Central memory CD8-positive, alpha-beta T cell (primary cell): ENCODE measurements at regions not wholly inside any gene's neighbourhood (a gene's known extent, or its start where the extent isn't known, plus 50 kb on each side); places are given as distances from the start of the nearest gene placed in this dataset.

Source experiments
- ATAC-seq: fragments of 150-1000 bp; cut with Tn5 transposase; replicated peaks from 2 replicates; pipeline ENCODE4 v1.10.0; 2022; ENCODE audit warnings: mild to moderate bottlenecking, moderate FRiP score, moderate number of reproducible peaks; ENCODE audit not compliant: poor library complexity, severe bottlenecking; ENCODE audit errors: extremely low read depth
- DNase-seq, 2 donors: peaks; one replicate each; pipeline ENCODE4 v3.0.0; 2021; ENCODE audit warnings: low spot score in 2 of 2
- H3K27ac Mint-ChIP-seq: one replicate; pipeline ENCODE4 v1.8.0; 2022; ENCODE audit warnings: low read depth, mild to moderate bottlenecking, moderate library complexity, mixed read lengths
- H3K27me3 Mint-ChIP-seq: one replicate; pipeline ENCODE4 v1.8.0; 2022; ENCODE audit warnings: mixed read lengths
- H3K36me3 Mint-ChIP-seq: one replicate; pipeline ENCODE4 v1.8.0; 2022; ENCODE audit warnings: mild to moderate bottlenecking, moderate library complexity, mixed read lengths; ENCODE audit not compliant: insufficient read depth
- H3K4me1 Mint-ChIP-seq: one replicate; pipeline ENCODE4 v1.8.0; 2022; ENCODE audit warnings: mixed read lengths
- H3K4me3 Mint-ChIP-seq: one replicate; pipeline ENCODE4 v1.8.0; 2022; ENCODE audit warnings: mild to moderate bottlenecking, moderate library complexity, mixed read lengths
- H3K9me3 Mint-ChIP-seq: one replicate; pipeline ENCODE4 v1.8.0; 2022; ENCODE audit warnings: mixed read lengths

GRCh38 chr2:104068665-104069064, 785.2 kb upstream of the POU3F3 start:
- no peak for DNase-seq
- H3K36me3 Mint-ChIP-seq = no peaks in the 10 kb centered on the region
- H3K4me3 Mint-ChIP-seq = no peak overlapping the region
- H3K27ac Mint-ChIP-seq = no peak overlapping the region
- no peaks in the 10 kb centered on the region for H3K4me1 Mint-ChIP-seq
- ATAC-seq = no peak
- peaks cover 13% of the 10 kb centered on the region for H3K9me3 Mint-ChIP-seq
- H3K27me3 Mint-ChIP-seq = no peaks in the 10 kb centered on the region

- H3K36me3 Mint-ChIP-seq = no peaks in the 10 kb centered on the region
- DNase-seq (no peak), ATAC-seq (no peak)
- H3K27me3 Mint-ChIP-seq = no peaks in the 10 kb centered on the region
- H3K4me3 Mint-ChIP-seq = no peak overlapping the region
- H3K27ac Mint-ChIP-seq = no peak overlapping the region
- H3K4me1 Mint-ChIP-seq = no peaks in the 10 kb centered on the region
- H3K9me3 Mint-ChIP-seq = peaks cover 10% of the 10 kb centered on the region
Observed at GRCh38 chr2:104077573-104077972, 776.3 kb upstream of the POU3F3 start.

GRCh38 chr2:104078431-104079157, 775.3 kb upstream of the POU3F3 start:
- DNase-seq (no peak), ATAC-seq (peak; percentile 19)
- no peaks in the 10 kb centered on the region for H3K36me3 Mint-ChIP-seq
- H3K27ac Mint-ChIP-seq = no peak overlapping the region
- H3K4me3 Mint-ChIP-seq = no peak overlapping the region
- H3K4me1 Mint-ChIP-seq = no peaks in the 10 kb centered on the region
- H3K27me3 Mint-ChIP-seq = no peaks in the 10 kb centered on the region
- H3K9me3 Mint-ChIP-seq = peaks cover 18% of the 10 kb centered on the region

GRCh38 chr2:104088745-104089144, 765.2 kb upstream of the POU3F3 start:
- no peaks in the 10 kb centered on the region for H3K36me3 Mint-ChIP-seq
- H3K9me3 Mint-ChIP-seq = peaks cover 9% of the 10 kb centered on the region
- no peaks in the 10 kb centered on the region for H3K27me3 Mint-ChIP-seq
- no peaks in the 10 kb centered on the region for H3K4me1 Mint-ChIP-seq
- DNase-seq (no peak), ATAC-seq (no peak)
- H3K4me3 Mint-ChIP-seq = no peak overlapping the region
- H3K27ac Mint-ChIP-seq = no peak overlapping the region

GRCh38 chr2:104090407-104090806, 763.5 kb upstream of the POU3F3 start:
- no peaks in the 10 kb centered on the region for H3K36me3 Mint-ChIP-seq
- ATAC-seq = no peak
- H3K27ac Mint-ChIP-seq = no peak overlapping the region
- peaks cover 10% of the 10 kb centered on the region for H3K9me3 Mint-ChIP-seq
- H3K4me1 Mint-ChIP-seq = no peaks in the 10 kb centered on the region
- DNase-seq = no peak
- no peaks in the 10 kb centered on the region for H3K27me3 Mint-ChIP-seq
- no peak overlapping the region for H3K4me3 Mint-ChIP-seq

- DNase-seq (no peak), ATAC-seq (no peak)
- Mint-ChIP-seq H3K27ac (no peak overlapping the region), H3K4me3 (no peak overlapping the region), H3K27me3 (no peaks in the 10 kb centered on the region), H3K9me3 (peaks cover 12% of the 10 kb centered on the region), H3K36me3 (no peaks in the 10 kb centered on the region), H3K4me1 (no peaks in the 10 kb centered on the region)
Observed at GRCh38 chr2:104091894-104092293, 762.0 kb upstream of the POU3F3 start.

GRCh38 chr2:104092886-104093285, 761.0 kb upstream of the POU3F3 start:
- Mint-ChIP-seq H3K27me3 (no peaks in the 10 kb centered on the region), H3K4me3 (no peak overlapping the region), H3K36me3 (no peaks in the 10 kb centered on the region), H3K27ac (no peak overlapping the region), H3K4me1 (no peaks in the 10 kb centered on the region), H3K9me3 (peaks cover 13% of the 10 kb centered on the region)
- no peak for ATAC-seq
- no peak for DNase-seq

- no peaks in the 10 kb centered on the region for H3K4me1 Mint-ChIP-seq
- no peak for DNase-seq
- H3K27me3 Mint-ChIP-seq = no peaks in the 10 kb centered on the region
- H3K36me3 Mint-ChIP-seq = no peaks in the 10 kb centered on the region
- ATAC-seq = no peak
- peaks cover 13% of the 10 kb centered on the region for H3K9me3 Mint-ChIP-seq
- no peak overlapping the region for H3K4me3 Mint-ChIP-seq
- no peak overlapping the region for H3K27ac Mint-ChIP-seq
Observed at GRCh38 chr2:104102615-104103014, 751.3 kb upstream of the POU3F3 start.

GRCh38 chr2:104109356-104109755, 744.6 kb upstream of the POU3F3 start:
- no peak for DNase-seq
- Mint-ChIP-seq H3K27ac (no peak overlapping the region), H3K4me1 (no peaks in the 10 kb centered on the region), H3K4me3 (no peak overlapping the region), H3K36me3 (no peaks in the 10 kb centered on the region), H3K27me3 (no peaks in the 10 kb centered on the region), H3K9me3 (peaks cover 14% of the 10 kb centered on the region)
- no peak for ATAC-seq

- Mint-ChIP-seq H3K4me1 (no peaks in the 10 kb centered on the region), H3K36me3 (no peaks in the 10 kb centered on the region), H3K27me3 (no peaks in the 10 kb centered on the region), H3K9me3 (peaks cover 30% of the 10 kb centered on the region), H3K4me3 (no peak overlapping the region), H3K27ac (no peak overlapping the region)
- DNase-seq (no peak), ATAC-seq (no peak)
Observed at GRCh38 chr2:104118889-104119288, 735.0 kb upstream of the POU3F3 start.

- peaks cover 30% of the 10 kb centered on the region for H3K9me3 Mint-ChIP-seq
- DNase-seq (no peak), ATAC-seq (no peak)
- no peaks in the 10 kb centered on the region for H3K27me3 Mint-ChIP-seq
- no peaks in the 10 kb centered on the region for H3K4me1 Mint-ChIP-seq
- H3K36me3 Mint-ChIP-seq = no peaks in the 10 kb centered on the region
- no peak overlapping the region for H3K27ac Mint-ChIP-seq
- no peak overlapping the region for H3K4me3 Mint-ChIP-seq
Observed at GRCh38 chr2:104120171-104120570, 733.7 kb upstream of the POU3F3 start.

- ATAC-seq (no peak), DNase-seq (no peak)
- H3K27me3 Mint-ChIP-seq = no peaks in the 10 kb centered on the region
- H3K27ac Mint-ChIP-seq = no peak overlapping the region
- H3K36me3 Mint-ChIP-seq = no peaks in the 10 kb centered on the region
- H3K4me1 Mint-ChIP-seq = no peaks in the 10 kb centered on the region
- no peak overlapping the region for H3K4me3 Mint-ChIP-seq
- H3K9me3 Mint-ChIP-seq = peaks cover 21% of the 10 kb centered on the region
Observed at GRCh38 chr2:104125096-104125495, 728.8 kb upstream of the POU3F3 start.

GRCh38 chr2:104127049-104127770, 726.7 kb upstream of the POU3F3 start:
- Mint-ChIP-seq H3K27me3 (no peaks in the 10 kb centered on the region), H3K27ac (no peak overlapping the region), H3K9me3 (peaks cover 17% of the 10 kb centered on the region), H3K4me1 (no peaks in the 10 kb centered on the region), H3K36me3 (no peaks in the 10 kb centered on the region), H3K4me3 (no peak overlapping the region)
- ATAC-seq (no peak), DNase-seq (no peak)
